ENCODE measurements at regions not wholly inside any gene's neighbourhood (a gene's known extent, or its start where the extent isn't known, plus 50 kb on each side); places are given as distances from the start of the nearest gene placed in this dataset.

GRCh38 chr2:149709496-149710263 is 122.1 kb upstream of the MMADHC start (continued):
- no peak for TF ChIP-seq REST (IDR thresholded peaks at IDR 0.05; ENCODE audit: low read depth)
- no peak for TF ChIP-seq ELF1 (IDR thresholded peaks at IDR 0.05; ENCODE audit: borderline replicate concordance, low read depth)
- TF ChIP-seq EGR1 (IDR thresholded peaks at IDR 0.05; ENCODE audit: low read depth), result no peak
- no peak for TF ChIP-seq MAX (IDR thresholded peaks at IDR 0.05)

GRCh38 chr2:149703281-149703680 is 115.7 kb upstream of the MMADHC start:
- TF ChIP-seq EZH2phosphoT487 (IDR thresholded peaks at IDR 0.05; ENCODE audit: borderline replicate concordance) (no peak), FOSL1 (IDR thresholded peaks at IDR 0.05; ENCODE audit: low read depth) (no peak), MAX (IDR thresholded peaks at IDR 0.05) (no peak), JUND (IDR thresholded peaks at IDR 0.05) (no peak), ZFX (IDR thresholded peaks at IDR 0.05) (no peak), RAD21 (IDR thresholded peaks at IDR 0.05; ENCODE audit: low read depth) (no peak)
- intact Hi-C loops (cut with micrococcal nuclease), result no loop called here
- no peaks in the 10 kb centered on the region for H3K9me3 ChIP-seq (ENCODE audit: control insufficient read depth in 1 of 2, insufficient read depth in 1 of 2, low read depth in 1 of 2, low read length in 2 of 2)
- no peak for DNase-seq (ENCODE audit: low read depth, low spot score)
- RAD21 ChIA-PET (ENCODE audit: low non-redundant PET in 1 of 2, low total read pairs in 2 of 2, uncharacterized antibody in 2 of 2, unreplicated experiment in 2 of 2), result no interaction called here
- CTCF ChIA-PET, result no interaction called here
- H3K79me2 ChIP-seq (ENCODE audit: insufficient read depth, low read length), result no peaks in the 10 kb centered on the region
- ATAC-seq, result no peak
- no peaks in the 10 kb centered on the region for H3K36me3 ChIP-seq (ENCODE audit: control insufficient read depth in 1 of 2, insufficient read depth in 2 of 2, low read length in 2 of 2)
- H3K27ac ChIP-seq (ENCODE audit: low read depth, low read length), result no peak overlapping the region
- no peak overlapping the region for H3K4me2 ChIP-seq (ENCODE audit: low read length)
- BruUV-seq (replicated peaks), result no TSS peak
- H3K27me3 ChIP-seq (ENCODE audit: insufficient read depth, low read length), result no peaks in the 10 kb centered on the region
- no peak overlapping the region for H3K4me3 ChIP-seq (replicated peaks in 1 of 2; ENCODE audit: low read depth in 1 of 2, low read length in 2 of 2)
- POLR2A ChIA-PET, result no interaction called here
- H3K4me1 ChIP-seq (ENCODE audit: control insufficient read depth in 1 of 2, insufficient read depth in 2 of 2, low read length in 2 of 2), result no peaks in the 10 kb centered on the region
- H2AFZ ChIP-seq (ENCODE audit: low read depth, low read length, poor library complexity, severe bottlenecking), result no peak overlapping the region
- H3K9me2 ChIP-seq (ENCODE audit: insufficient read depth), result no peaks in the 10 kb centered on the region
- no peaks in the 10 kb centered on the region for H4K20me1 ChIP-seq (ENCODE audit: insufficient read depth)
- H3K9ac ChIP-seq (ENCODE audit: low read length), result no peak overlapping the region
